OCI-LY7 (cell line): ENCODE measurements at regions not wholly inside any gene's neighbourhood (a gene's known extent, or its start where the extent isn't known, plus 50 kb on each side); places are given as distances from the start of the nearest gene placed in this dataset.

Source experiments
- CTCF ChIP-seq: fragments of 200-600 bp; sonication (generic); conservative IDR thresholded peaks from 2 replicates; pipeline ENCODE4 v1.5.1; 2014; ENCODE audit warnings: mild to moderate bottlenecking, antibody characterized with exemption, low read length, moderate library complexity, mixed read lengths
- EZH2phosphoT487 ChIP-seq: fragments of 200-600 bp; sonication (generic); IDR thresholded peaks from 2 replicates; pipeline ENCODE4 v1.6.1; 2018; ENCODE audit warnings: low read depth, borderline replicate concordance, mild to moderate bottlenecking, mixed run types, antibody characterized with exemption, low read length, moderate library complexity, mixed read lengths

GRCh38 chr1:178599087-178599486, 86.2 kb downstream of the TEX35 start:
- TF ChIP-seq CTCF (no peak), EZH2phosphoT487 (no peak)
